IMR-90 (cell line): ENCODE measurements at regions not wholly inside any gene's neighbourhood (a gene's known extent, or its start where the extent isn't known, plus 50 kb on each side); places are given as distances from the start of the nearest gene placed in this dataset.

Source experiments
- TF ChIP-seq, protein P1 (sequence below): conservative IDR thresholded peaks from 2 replicates; pipeline ENCODE4 v1.5.1; 2012; ENCODE audit warnings: mild to moderate bottlenecking, low read depth, low read length, improper control_type of control experiment
- TF ChIP-seq, protein P2 (sequence below): fragments of 150-350 bp; IDR thresholded peaks from 2 replicates; pipeline ENCODE4 v1.6.1; 2017; ENCODE audit warnings: mild to moderate bottlenecking, antibody characterized with exemption, low read length, low read depth

DNA sequence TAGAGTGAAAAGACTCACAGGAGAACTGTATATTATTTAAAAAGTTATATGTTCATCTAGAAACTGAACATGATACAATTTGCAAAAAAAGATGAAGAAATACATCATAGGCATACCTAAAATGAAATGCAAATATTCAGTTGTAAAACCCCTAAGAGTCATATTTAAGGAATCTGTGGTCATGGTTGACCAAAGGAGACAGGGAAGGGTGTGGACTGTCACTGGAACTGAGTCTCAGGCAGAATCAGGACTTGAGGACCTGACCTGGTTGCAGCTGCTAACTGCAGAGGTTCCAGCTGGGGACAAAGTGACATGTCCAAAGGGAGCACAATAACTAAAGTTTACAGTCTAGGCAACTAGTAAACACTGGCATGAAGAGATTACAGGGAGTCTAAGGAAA is 211.3 kb upstream of the RAG2 start:
- TF ChIP-seq, protein P1, sequence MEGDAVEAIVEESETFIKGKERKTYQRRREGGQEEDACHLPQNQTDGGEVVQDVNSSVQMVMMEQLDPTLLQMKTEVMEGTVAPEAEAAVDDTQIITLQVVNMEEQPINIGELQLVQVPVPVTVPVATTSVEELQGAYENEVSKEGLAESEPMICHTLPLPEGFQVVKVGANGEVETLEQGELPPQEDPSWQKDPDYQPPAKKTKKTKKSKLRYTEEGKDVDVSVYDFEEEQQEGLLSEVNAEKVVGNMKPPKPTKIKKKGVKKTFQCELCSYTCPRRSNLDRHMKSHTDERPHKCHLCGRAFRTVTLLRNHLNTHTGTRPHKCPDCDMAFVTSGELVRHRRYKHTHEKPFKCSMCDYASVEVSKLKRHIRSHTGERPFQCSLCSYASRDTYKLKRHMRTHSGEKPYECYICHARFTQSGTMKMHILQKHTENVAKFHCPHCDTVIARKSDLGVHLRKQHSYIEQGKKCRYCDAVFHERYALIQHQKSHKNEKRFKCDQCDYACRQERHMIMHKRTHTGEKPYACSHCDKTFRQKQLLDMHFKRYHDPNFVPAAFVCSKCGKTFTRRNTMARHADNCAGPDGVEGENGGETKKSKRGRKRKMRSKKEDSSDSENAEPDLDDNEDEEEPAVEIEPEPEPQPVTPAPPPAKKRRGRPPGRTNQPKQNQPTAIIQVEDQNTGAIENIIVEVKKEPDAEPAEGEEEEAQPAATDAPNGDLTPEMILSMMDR = no peak
- TF ChIP-seq, protein P2, sequence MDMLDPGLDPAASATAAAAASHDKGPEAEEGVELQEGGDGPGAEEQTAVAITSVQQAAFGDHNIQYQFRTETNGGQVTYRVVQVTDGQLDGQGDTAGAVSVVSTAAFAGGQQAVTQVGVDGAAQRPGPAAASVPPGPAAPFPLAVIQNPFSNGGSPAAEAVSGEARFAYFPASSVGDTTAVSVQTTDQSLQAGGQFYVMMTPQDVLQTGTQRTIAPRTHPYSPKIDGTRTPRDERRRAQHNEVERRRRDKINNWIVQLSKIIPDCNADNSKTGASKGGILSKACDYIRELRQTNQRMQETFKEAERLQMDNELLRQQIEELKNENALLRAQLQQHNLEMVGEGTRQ = no peak
